HG03354 (cell line): ENCODE measurements at regions not wholly inside any gene's neighbourhood (a gene's known extent, or its start where the extent isn't known, plus 50 kb on each side); places are given as distances from the start of the nearest gene placed in this dataset.

Source experiments
- ATAC-seq: cut with Tn5 transposase; IDR thresholded peaks from one replicate; pipeline ENCODE4 v1.9.1; 2021; ENCODE audit warnings: mild to moderate bottlenecking; ENCODE audit not compliant: unreplicated experiment, poor library complexity, severe bottlenecking

- no peak for ATAC-seq
Observed at GRCh38 chr1:187408212-187409004, 579.7 kb downstream of the PLA2G4A start.

GRCh38 chr1:187409341-187409740, 580.6 kb downstream of the PLA2G4A start:
- no peak for ATAC-seq

- no peak for ATAC-seq
Observed at GRCh38 chr1:187411118-187411517, 582.4 kb downstream of the PLA2G4A start.

DNA sequence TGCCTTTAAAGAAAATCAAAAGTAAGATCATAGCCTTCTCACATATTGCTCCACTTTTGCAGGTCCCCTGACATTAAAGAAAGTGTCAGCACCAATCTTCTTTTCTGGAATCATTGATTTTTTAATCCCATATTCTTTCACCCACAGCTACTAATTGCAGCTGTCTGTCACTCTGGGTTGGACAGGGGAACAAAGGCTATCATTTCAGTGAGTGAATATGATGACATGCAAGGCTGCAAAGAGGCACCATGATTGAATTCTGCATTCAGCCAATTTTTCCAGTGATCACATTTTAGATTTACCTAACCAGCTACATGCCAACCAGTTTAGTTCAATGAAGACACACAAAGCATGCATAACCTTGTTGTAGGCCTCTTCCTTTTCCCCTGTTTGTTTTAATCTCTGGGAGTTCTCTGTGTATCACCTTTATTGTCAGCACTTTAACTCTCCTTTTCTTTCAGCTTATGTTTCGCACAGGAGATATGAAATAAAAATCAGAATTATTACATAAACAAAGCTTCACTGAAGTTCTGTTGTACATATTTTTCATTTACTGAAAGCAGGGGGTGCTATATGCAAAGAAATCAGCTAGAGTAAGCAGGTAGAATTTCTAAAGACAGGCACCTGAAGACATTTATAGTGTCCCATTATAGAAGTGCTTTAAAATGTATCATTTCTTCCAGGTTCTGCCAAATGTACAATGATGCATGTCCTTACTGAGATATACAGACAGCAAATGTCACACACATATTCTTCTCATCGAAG, 584.8 kb downstream of the PLA2G4A start:
- no peak for ATAC-seq

GRCh38 chr1:187415065-187415464, 586.3 kb downstream of the PLA2G4A start:
- no peak for ATAC-seq

DNA sequence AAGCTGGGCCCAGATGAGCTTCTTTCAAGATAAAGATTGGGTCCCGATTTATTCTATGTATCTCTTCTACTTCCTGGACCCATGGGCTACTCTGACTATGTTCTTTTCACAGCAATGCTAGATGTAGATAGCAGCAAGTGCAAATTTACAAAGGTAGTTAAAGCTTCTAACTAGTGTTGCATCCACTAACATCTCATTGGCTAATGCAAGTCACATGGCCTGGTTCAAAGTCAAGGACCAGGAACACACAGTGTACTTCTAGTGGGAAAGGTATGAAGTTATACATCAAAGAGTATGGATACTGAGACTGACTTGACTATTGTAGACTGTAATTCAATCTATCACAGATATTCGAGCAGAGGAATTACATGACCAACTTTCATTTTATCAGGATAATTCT, 588.8 kb downstream of the PLA2G4A start:
- ATAC-seq, result no peak

DNA sequence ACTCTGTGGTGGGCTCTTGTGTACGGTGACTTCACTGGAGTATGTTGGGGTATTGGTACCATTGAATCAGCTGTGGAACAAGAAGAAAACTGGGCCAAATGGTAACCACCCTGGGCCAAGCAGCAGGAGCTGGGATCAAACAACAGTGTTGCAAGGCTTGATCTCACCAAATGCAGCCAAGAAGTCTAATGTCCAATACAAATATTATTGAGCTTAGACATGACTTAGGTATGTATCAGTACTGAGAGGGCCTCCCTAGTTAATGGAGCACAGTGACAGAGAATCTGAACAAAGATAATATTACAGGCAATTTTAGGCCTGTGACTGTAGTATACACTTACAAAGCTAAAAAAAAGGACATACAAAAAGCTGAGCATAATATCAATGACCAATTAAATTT, 604.8 kb downstream of the PLA2G4A start:
- no peak for ATAC-seq

DNA sequence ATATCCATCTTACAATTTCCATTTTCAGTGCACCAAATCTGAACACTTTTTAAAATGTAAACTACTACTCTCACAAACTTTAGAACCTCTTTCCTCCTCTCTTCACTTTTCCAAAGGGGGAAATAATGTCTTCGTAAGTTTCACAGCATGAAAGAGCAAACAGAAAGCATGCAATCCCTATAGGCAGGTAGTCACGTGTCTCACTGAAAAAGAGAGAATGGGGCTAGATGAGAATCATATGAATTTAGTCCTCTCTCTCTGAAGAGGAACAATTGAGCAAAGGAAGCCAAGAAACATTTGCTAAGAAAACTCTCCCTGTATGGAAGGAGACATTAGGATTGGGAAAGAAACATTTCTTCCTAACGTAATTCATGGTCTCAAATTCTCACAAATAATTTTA, 613.9 kb downstream of the PLA2G4A start:
- no peak for ATAC-seq

- no peak for ATAC-seq
Observed at GRCh38 chr1:187443939-187444338, 615.2 kb downstream of the PLA2G4A start.

DNA sequence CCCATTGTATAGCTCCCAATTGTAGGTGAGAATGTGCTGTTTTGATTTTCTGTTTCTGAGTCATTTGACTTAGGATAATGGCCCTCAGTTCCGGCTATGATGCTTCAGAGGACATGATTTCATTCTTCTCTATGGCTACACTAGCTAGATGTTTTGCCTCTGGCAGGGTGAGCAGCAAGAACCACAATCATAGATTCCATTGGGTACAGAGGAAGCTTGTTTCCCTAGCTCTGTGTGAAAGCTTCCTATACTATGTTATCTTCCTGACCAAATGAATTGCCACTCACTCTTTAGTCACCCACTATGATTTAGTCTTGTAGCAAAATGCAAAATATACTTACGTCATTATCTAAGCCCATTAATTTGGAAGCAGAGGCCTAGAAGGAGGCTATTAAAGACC, 616.3 kb downstream of the PLA2G4A start:
- ATAC-seq, result no peak

- no peak for ATAC-seq
Observed at GRCh38 chr1:187451238-187451637, 622.5 kb downstream of the PLA2G4A start.

- no peak for ATAC-seq
Observed at GRCh38 chr1:187454010-187454409, 625.3 kb downstream of the PLA2G4A start.

GRCh38 chr1:187456446-187456845, 627.7 kb downstream of the PLA2G4A start:
- no peak for ATAC-seq

- ATAC-seq, result no peak
Observed at GRCh38 chr1:187460093-187460492, 631.3 kb downstream of the PLA2G4A start.

DNA sequence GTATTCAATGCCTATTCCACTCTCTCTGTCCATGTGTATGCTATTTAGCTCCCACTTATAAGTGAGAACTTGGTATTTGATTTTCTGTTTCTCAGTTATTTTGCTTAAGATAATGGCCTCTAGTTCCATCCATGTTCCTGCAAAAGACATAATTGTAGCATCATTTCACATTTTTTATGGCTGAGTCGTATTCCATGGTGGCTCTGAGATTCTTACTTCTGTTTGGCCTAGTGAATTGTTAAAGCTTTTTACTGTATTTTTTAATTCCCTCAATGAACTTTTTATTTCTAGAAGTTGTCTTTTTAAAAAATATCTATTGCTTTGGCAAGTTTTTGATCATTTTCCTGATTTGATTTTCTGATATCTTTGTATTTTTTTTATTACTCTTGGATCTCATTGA, 635.6 kb downstream of the PLA2G4A start:
- ATAC-seq, result no peak

DNA sequence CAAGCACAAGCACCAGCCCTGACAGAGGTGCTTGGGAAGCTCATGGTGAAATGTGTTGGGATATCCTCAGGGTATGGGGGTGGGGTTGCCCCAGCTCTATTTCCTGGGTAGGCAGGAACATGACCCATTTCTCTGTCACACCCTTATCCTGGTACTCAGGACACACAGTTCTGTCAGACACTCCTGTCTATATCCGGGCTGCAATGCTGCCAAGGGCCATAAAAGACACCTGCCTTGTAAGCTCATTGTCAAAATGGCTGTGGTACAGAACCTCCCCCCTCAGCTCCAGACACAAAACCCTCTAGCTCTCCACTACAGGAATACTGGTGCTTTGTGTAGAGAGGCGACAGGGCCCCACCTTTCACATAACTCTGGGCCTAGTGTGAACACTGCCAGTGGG, 636.7 kb downstream of the PLA2G4A start:
- ATAC-seq, result no peak

GRCh38 chr1:187469836-187470235, 641.1 kb downstream of the PLA2G4A start:
- ATAC-seq, result no peak

GRCh38 chr1:187471555-187471954, 642.8 kb downstream of the PLA2G4A start:
- ATAC-seq, result no peak

DNA sequence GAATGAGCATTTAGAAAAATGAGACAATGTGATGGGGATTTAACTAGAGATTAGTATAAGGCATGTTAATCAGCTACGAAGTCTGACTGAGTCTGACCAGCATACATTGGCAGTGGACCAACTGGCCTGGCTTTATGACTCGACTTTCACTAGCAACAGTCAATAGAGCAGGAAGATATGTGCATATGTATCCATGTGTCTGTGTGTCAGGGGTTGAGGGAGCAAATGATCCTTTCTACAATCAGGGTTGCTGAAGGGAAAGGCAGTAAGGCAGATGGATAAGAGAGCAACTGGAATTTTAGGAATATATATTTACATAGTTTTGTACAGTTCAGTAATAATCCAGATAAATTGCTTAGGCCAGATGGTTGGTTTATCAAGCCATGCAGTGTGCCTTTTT, 645.6 kb downstream of the PLA2G4A start:
- ATAC-seq, result no peak

DNA sequence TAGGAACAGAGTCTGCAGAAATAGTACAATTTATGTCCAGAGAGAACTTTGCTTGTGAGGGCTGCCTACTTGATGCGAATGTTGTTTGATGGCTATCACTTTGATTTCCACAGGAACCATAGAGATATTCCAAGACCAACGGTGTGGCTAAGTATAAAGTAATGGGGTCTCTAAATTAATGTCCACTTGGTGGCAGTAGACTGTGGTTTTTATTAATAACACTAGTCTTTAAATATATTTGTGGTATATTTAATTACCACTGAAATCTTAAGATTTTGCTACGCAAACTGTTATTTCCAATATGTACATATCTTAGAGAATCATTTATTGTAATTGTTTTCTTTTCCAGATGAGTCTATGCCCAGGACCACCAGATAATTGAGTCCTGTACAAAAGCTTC, 647.9 kb downstream of the PLA2G4A start:
- ATAC-seq, result no peak

GRCh38 chr1:187477103-187477502, 648.4 kb downstream of the PLA2G4A start:
- no peak for ATAC-seq
